H1 (cell line): ENCODE measurements at regions not wholly inside any gene's neighbourhood (a gene's known extent, or its start where the extent isn't known, plus 50 kb on each side); places are given as distances from the start of the nearest gene placed in this dataset.
A peak's percentile ranks its signal among the peaks of the same experiment; 100 is the strongest.

Source experiments
- POU5F1 ChIP-seq: IDR thresholded peaks from 2 replicates; pipeline ENCODE4 v1.6.1; 2011; ENCODE audit warnings: low read depth, mild to moderate bottlenecking, low read length, moderate library complexity
- TF ChIP-seq, protein P1 (sequence below): fragments of 300-600 bp; sonication (generic); IDR thresholded peaks from 2 replicates; pipeline ENCODE4 v1.7.1; 2012; ENCODE audit warnings: low read length, moderate library complexity, mild to moderate bottlenecking, inconsistent platforms; ENCODE audit not compliant: insufficient replicate concordance
- TF ChIP-seq, protein P2 (sequence below): IDR thresholded peaks from 2 replicates; pipeline ENCODE4 v1.6.1; 2011; ENCODE audit warnings: low read depth, mild to moderate bottlenecking, low read length; ENCODE audit not compliant: insufficient read depth

DNA sequence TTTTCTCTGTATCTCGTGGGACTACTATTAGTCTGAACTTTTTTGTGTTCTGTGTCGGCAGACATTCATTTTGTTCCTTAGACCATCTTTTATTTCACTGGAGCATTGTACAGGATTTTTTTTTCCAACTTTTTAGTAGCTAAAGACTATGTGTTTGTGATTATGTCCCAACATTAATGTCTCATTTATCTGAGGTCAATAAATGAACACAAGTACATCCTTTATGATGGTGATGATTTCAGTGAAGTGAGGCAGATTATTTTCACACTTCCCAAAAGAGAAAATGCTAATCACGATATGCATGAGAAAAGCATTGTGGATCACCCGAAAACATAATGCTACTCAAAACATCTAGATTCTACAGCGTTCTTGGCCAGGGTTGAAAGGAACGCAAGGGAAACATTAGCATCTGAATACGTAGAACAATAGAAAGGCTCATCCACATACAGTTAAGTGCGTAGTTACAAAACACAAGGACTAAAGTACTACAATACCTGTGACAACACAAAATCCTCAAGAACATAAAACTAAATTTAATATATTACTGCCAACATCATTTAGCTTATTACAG is 981.7 kb upstream of the NCAM2 start (continued):
- TF ChIP-seq, protein P1, sequence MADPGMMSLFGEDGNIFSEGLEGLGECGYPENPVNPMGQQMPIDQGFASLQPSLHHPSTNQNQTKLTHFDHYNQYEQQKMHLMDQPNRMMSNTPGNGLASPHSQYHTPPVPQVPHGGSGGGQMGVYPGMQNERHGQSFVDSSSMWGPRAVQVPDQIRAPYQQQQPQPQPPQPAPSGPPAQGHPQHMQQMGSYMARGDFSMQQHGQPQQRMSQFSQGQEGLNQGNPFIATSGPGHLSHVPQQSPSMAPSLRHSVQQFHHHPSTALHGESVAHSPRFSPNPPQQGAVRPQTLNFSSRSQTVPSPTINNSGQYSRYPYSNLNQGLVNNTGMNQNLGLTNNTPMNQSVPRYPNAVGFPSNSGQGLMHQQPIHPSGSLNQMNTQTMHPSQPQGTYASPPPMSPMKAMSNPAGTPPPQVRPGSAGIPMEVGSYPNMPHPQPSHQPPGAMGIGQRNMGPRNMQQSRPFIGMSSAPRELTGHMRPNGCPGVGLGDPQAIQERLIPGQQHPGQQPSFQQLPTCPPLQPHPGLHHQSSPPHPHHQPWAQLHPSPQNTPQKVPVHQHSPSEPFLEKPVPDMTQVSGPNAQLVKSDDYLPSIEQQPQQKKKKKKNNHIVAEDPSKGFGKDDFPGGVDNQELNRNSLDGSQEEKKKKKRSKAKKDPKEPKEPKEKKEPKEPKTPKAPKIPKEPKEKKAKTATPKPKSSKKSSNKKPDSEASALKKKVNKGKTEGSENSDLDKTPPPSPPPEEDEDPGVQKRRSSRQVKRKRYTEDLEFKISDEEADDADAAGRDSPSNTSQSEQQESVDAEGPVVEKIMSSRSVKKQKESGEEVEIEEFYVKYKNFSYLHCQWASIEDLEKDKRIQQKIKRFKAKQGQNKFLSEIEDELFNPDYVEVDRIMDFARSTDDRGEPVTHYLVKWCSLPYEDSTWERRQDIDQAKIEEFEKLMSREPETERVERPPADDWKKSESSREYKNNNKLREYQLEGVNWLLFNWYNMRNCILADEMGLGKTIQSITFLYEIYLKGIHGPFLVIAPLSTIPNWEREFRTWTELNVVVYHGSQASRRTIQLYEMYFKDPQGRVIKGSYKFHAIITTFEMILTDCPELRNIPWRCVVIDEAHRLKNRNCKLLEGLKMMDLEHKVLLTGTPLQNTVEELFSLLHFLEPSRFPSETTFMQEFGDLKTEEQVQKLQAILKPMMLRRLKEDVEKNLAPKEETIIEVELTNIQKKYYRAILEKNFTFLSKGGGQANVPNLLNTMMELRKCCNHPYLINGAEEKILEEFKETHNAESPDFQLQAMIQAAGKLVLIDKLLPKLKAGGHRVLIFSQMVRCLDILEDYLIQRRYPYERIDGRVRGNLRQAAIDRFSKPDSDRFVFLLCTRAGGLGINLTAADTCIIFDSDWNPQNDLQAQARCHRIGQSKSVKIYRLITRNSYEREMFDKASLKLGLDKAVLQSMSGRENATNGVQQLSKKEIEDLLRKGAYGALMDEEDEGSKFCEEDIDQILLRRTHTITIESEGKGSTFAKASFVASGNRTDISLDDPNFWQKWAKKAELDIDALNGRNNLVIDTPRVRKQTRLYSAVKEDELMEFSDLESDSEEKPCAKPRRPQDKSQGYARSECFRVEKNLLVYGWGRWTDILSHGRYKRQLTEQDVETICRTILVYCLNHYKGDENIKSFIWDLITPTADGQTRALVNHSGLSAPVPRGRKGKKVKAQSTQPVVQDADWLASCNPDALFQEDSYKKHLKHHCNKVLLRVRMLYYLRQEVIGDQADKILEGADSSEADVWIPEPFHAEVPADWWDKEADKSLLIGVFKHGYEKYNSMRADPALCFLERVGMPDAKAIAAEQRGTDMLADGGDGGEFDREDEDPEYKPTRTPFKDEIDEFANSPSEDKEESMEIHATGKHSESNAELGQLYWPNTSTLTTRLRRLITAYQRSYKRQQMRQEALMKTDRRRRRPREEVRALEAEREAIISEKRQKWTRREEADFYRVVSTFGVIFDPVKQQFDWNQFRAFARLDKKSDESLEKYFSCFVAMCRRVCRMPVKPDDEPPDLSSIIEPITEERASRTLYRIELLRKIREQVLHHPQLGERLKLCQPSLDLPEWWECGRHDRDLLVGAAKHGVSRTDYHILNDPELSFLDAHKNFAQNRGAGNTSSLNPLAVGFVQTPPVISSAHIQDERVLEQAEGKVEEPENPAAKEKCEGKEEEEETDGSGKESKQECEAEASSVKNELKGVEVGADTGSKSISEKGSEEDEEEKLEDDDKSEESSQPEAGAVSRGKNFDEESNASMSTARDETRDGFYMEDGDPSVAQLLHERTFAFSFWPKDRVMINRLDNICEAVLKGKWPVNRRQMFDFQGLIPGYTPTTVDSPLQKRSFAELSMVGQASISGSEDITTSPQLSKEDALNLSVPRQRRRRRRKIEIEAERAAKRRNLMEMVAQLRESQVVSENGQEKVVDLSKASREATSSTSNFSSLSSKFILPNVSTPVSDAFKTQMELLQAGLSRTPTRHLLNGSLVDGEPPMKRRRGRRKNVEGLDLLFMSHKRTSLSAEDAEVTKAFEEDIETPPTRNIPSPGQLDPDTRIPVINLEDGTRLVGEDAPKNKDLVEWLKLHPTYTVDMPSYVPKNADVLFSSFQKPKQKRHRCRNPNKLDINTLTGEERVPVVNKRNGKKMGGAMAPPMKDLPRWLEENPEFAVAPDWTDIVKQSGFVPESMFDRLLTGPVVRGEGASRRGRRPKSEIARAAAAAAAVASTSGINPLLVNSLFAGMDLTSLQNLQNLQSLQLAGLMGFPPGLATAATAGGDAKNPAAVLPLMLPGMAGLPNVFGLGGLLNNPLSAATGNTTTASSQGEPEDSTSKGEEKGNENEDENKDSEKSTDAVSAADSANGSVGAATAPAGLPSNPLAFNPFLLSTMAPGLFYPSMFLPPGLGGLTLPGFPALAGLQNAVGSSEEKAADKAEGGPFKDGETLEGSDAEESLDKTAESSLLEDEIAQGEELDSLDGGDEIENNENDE = peak; percentile 80
- TF ChIP-seq, protein P2, sequence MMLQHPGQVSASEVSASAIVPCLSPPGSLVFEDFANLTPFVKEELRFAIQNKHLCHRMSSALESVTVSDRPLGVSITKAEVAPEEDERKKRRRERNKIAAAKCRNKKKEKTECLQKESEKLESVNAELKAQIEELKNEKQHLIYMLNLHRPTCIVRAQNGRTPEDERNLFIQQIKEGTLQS = no peak
- peak; percentile 10; the same call in 1 of the 2 replicates for TF ChIP-seq POU5F1
